Thyroid gland (tissue), 4 donors: ENCODE measurements at regions not wholly inside any gene's neighbourhood (a gene's known extent, or its start where the extent isn't known, plus 50 kb on each side); places are given as distances from the start of the nearest gene placed in this dataset.

Source experiments
- POLR2A ChIP-seq, 2 donors: fragments of 450-650 bp; IDR thresholded peaks; one replicate each; pipeline ENCODE4 v1.6.1; 2017; ENCODE audit warnings: antibody characterized with exemption in 2 of 2, mild to moderate bottlenecking in 2 of 2, moderate library complexity in 1 of 2
- TF ChIP-seq, protein P1 (sequence below), 6 experiments: fragments of 200-600 bp in 3 of 6; fragments of 450-650 bp in 3 of 6; sonication (generic) in 3 of 6; IDR thresholded peaks; one replicate each; pipeline ENCODE4 v1.5.1; 2016 to 2019; ENCODE audit warnings: antibody characterized with exemption in 6 of 6, mild to moderate bottlenecking in 2 of 6, inconsistent platforms in 1 of 6, moderate library complexity in 1 of 6

DNA sequence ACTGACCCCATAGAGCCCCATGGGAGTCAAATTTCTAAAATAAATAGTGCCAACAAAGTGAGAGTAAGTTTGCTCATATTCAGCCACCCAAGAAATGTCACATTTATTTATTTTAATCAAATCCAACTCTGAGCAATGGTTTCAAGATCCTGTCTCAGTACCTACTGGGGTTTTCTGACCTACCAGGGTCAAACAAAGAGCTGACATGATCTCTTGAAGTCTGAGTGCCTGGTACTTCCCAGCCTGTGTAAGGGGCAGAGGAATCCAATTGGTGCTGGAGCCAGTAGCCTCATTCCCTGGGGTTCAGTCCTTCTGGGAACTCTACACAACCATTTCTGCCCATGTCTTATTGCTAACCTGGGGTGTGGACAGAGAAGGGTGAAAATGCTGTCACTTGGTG, 104.6 kb upstream of the SERP2 start:
- TF ChIP-seq, protein P1, sequence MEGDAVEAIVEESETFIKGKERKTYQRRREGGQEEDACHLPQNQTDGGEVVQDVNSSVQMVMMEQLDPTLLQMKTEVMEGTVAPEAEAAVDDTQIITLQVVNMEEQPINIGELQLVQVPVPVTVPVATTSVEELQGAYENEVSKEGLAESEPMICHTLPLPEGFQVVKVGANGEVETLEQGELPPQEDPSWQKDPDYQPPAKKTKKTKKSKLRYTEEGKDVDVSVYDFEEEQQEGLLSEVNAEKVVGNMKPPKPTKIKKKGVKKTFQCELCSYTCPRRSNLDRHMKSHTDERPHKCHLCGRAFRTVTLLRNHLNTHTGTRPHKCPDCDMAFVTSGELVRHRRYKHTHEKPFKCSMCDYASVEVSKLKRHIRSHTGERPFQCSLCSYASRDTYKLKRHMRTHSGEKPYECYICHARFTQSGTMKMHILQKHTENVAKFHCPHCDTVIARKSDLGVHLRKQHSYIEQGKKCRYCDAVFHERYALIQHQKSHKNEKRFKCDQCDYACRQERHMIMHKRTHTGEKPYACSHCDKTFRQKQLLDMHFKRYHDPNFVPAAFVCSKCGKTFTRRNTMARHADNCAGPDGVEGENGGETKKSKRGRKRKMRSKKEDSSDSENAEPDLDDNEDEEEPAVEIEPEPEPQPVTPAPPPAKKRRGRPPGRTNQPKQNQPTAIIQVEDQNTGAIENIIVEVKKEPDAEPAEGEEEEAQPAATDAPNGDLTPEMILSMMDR (IDR thresholded peaks at IDR 0.05): no peak
- TF ChIP-seq POLR2A (IDR thresholded peaks at IDR 0.05): no peak
